ENCODE measurements at regions not wholly inside any gene's neighbourhood (a gene's known extent, or its start where the extent isn't known, plus 50 kb on each side); places are given as distances from the start of the nearest gene placed in this dataset.

DNA sequence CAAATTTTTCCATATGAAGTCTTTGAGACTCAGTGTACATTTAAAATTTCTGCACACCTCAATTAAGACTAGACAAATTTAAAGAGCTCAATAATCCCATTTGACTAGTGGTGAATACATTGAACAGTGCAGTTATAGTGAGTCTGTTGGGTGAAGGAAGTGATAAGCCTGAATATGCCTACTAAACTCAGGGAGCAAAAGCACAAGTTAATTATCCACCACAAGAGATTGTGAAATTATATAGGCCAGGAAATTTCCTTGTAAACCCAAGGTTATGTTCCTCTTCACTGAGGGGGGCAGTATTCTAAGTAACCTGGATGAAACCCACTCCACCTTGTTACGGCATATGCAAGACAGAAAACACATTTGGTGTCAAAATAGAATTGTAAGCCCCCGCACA is 612.9 kb upstream of the DAB2 start:
- TF ChIP-seq, protein P1, sequence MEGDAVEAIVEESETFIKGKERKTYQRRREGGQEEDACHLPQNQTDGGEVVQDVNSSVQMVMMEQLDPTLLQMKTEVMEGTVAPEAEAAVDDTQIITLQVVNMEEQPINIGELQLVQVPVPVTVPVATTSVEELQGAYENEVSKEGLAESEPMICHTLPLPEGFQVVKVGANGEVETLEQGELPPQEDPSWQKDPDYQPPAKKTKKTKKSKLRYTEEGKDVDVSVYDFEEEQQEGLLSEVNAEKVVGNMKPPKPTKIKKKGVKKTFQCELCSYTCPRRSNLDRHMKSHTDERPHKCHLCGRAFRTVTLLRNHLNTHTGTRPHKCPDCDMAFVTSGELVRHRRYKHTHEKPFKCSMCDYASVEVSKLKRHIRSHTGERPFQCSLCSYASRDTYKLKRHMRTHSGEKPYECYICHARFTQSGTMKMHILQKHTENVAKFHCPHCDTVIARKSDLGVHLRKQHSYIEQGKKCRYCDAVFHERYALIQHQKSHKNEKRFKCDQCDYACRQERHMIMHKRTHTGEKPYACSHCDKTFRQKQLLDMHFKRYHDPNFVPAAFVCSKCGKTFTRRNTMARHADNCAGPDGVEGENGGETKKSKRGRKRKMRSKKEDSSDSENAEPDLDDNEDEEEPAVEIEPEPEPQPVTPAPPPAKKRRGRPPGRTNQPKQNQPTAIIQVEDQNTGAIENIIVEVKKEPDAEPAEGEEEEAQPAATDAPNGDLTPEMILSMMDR (IDR thresholded peaks at IDR 0.05; ENCODE audit: low read depth, low read length) = no peak
- no peak for TF ChIP-seq EZH2phosphoT487 (IDR thresholded peaks at IDR 0.05; ENCODE audit: low read depth)

Data from OCI-LY3 (cell line).